ENCODE measurements at regions not wholly inside any gene's neighbourhood (a gene's known extent, or its start where the extent isn't known, plus 50 kb on each side); places are given as distances from the start of the nearest gene placed in this dataset.
"Not testable (repeated sequence)": the region's sequence is repeated elsewhere in the genome, so short reads cannot be mapped to it uniquely, and the experiment has no call there.

DNA sequence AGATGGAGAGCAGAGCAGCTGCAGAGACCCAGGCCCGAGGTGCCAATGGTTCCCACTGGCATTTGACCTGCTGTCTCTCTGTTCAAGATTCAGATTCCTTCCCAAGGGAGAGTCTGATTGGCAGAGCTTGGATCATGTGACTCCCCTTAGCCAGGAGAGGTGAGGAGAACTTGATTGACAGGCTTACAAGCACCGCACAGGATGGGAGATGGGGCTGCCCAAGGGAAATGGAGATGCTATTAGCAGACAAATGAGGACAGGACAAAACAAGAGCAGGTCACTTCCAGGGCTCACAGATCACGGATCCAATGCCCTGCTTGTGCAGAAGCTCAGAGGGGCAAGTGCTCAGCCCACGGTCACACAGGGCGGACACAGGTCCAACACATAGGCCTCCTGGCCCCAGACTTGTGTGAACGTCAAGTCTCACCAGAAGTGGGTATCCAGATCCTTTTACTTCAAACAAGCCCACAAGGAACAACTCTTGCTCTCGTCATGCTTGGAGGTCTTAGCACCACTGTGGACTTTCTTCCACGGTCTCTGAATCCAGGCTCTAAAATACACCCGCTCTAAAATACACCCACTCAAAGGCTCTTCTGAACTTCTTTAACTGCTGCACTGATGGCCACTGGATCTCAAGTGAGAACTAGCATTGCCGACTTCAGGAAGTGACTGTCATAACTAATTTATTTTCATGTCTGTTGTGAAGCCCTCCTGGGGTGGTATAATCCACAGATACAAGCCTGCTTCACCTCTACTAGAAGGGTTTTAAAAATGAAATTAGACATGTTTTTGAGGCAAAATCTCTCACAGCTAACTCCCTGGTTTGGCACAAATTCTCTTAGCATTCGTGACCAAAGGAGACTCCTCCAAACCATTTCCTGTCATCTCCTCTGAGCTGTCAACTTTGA lies 274.9 kb downstream of the RRAGC start:
- no peak overlapping the region for H2BK20ac ChIP-seq (ENCODE audit: low read depth, low read length, poor library complexity, severe bottlenecking)
- Mint-ChIP-seq H3K4me1 (peaks cover 16 to 18% of the 10 kb centered on the region in 2 experiments), H3K27ac (no peak overlapping the region), H3K27me3 (ENCODE audit: low read depth) (peaks cover 21% of the 10 kb centered on the region), H3K36me3 (ENCODE audit: insufficient read depth in 1 of 3, low read depth in 3 of 3) (no peaks in the 10 kb centered on the region; a peak in 2 of 7 replicates), H3K9me3 (peaks cover 11 to 14% of the 10 kb centered on the region in 2 experiments), H3K4me3 (no peak overlapping the region)
- H4K8ac ChIP-seq (replicated peaks; ENCODE audit: insufficient read length, low read depth, low read length) = no peak overlapping the region
- no peaks in the 10 kb centered on the region for H3K23me2 ChIP-seq (ENCODE audit: insufficient read length, low read depth, low read length, poor library complexity, severe bottlenecking)
- H3K27ac ChIP-seq (ENCODE audit: insufficient read length, low read depth, low read length) = no peak overlapping the region
- H3K27me3 ChIP-seq (ENCODE audit: insufficient read depth, low read length) = 0 out of 2 replicates have a peak, but pooled peaks cover 3% of the 10 kb centered on the region
- H2AFZ ChIP-seq (ENCODE audit: low read length) = no peak overlapping the region
- no peak overlapping the region for H3K4me2 ChIP-seq (ENCODE audit: insufficient read depth, insufficient read length, low read length)
- H3T11ph ChIP-seq (ENCODE audit: low read length) = no peak overlapping the region
- no peak overlapping the region for H3K56ac ChIP-seq (ENCODE audit: insufficient read length, low read depth, low read length)
- H3K4me1 ChIP-seq (ENCODE audit: insufficient read depth, low read length) = no peaks in the 10 kb centered on the region
- H2BK15ac ChIP-seq (ENCODE audit: low read depth, low read length) = no peak overlapping the region
- H2AK5ac ChIP-seq (ENCODE audit: insufficient read length, low read length) = no peak overlapping the region
- no peak overlapping the region for H3K4ac ChIP-seq (ENCODE audit: low read depth, low read length)
- no peak overlapping the region for H4K5ac ChIP-seq (ENCODE audit: insufficient read length, low read depth, low read length)
- WGBS (ENCODE audit: extremely low coverage, insufficient read length, low lambda C conversion rate) = no CpG with 5 or more reads among the region's 11 CpGs
- no peak overlapping the region for H3K23ac ChIP-seq (ENCODE audit: insufficient read length, low read depth, low read length)
- TF ChIP-seq, protein P1, sequence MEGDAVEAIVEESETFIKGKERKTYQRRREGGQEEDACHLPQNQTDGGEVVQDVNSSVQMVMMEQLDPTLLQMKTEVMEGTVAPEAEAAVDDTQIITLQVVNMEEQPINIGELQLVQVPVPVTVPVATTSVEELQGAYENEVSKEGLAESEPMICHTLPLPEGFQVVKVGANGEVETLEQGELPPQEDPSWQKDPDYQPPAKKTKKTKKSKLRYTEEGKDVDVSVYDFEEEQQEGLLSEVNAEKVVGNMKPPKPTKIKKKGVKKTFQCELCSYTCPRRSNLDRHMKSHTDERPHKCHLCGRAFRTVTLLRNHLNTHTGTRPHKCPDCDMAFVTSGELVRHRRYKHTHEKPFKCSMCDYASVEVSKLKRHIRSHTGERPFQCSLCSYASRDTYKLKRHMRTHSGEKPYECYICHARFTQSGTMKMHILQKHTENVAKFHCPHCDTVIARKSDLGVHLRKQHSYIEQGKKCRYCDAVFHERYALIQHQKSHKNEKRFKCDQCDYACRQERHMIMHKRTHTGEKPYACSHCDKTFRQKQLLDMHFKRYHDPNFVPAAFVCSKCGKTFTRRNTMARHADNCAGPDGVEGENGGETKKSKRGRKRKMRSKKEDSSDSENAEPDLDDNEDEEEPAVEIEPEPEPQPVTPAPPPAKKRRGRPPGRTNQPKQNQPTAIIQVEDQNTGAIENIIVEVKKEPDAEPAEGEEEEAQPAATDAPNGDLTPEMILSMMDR (conservative IDR thresholded peaks at IDR 0.05) = no peak
- no peak overlapping the region for H2BK12ac ChIP-seq (ENCODE audit: insufficient read length, low read depth, low read length)
- H3K9ac ChIP-seq (ENCODE audit: extremely low read depth, insufficient read length, low read length) = no peak overlapping the region
- H3K9me3 ChIP-seq (ENCODE audit: control insufficient read depth, low read depth, low read length) = no peaks in the 10 kb centered on the region
- no peaks in the 10 kb centered on the region for H3K79me1 ChIP-seq (ENCODE audit: insufficient read depth, low read depth, low read length, poor library complexity, severe bottlenecking)
- H2BK120ac ChIP-seq (ENCODE audit: low read depth, low read length, poor library complexity, severe bottlenecking) = no peak overlapping the region
- no peaks in the 10 kb centered on the region for H4K20me1 ChIP-seq (ENCODE audit: control insufficient read depth, insufficient read depth, insufficient read length)
- DNase-seq = no peak
- H3K14ac ChIP-seq (ENCODE audit: insufficient read depth, low read length) = no peak overlapping the region; the same call in 1 of the 2 replicates
- no peaks in the 10 kb centered on the region for H3K79me2 ChIP-seq (ENCODE audit: insufficient read depth, low read length)
- no peak overlapping the region for H4K91ac ChIP-seq (ENCODE audit: insufficient read length, low read depth, low read length)
- H2BK5ac ChIP-seq (ENCODE audit: insufficient read length, low read length) = no peak overlapping the region
- no peak overlapping the region for H3K18ac ChIP-seq (ENCODE audit: insufficient read length, low read depth, low read length)

DNA sequence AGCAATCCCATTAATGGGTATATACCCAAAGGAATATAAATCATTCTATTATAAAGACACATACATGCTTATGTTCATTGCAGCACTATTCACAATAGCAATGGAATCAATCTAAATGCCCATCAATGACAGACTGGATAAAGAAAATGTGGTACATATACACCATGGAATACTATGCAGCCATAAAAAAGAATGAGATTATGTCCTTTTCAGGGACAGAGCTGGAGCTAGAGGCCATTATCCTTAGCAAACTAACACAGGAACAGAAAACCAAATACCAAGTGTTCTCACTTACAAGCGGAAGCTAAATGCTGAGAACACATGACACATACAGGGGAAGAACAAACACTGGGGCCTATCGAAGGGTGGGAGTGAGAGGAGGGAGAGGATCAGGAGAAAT lies 276.3 kb downstream of the RRAGC start:
- not testable (repeated sequence) for H2BK20ac ChIP-seq (ENCODE audit: low read depth, low read length, poor library complexity, severe bottlenecking); H3K18ac ChIP-seq (ENCODE audit: insufficient read length, low read depth, low read length); H3K23me2 ChIP-seq (ENCODE audit: insufficient read length, low read depth, low read length, poor library complexity, severe bottlenecking); H2BK15ac ChIP-seq (ENCODE audit: low read depth, low read length); H3K79me2 ChIP-seq (ENCODE audit: insufficient read depth, low read length); H3K9ac ChIP-seq (ENCODE audit: extremely low read depth, insufficient read length, low read length); H3K23ac ChIP-seq (ENCODE audit: insufficient read length, low read depth, low read length); H3K4me3 Mint-ChIP-seq; H3K56ac ChIP-seq (ENCODE audit: insufficient read length, low read depth, low read length); H3K14ac ChIP-seq (ENCODE audit: insufficient read depth, low read length); H4K5ac ChIP-seq (ENCODE audit: insufficient read length, low read depth, low read length); H3K4me2 ChIP-seq (ENCODE audit: insufficient read depth, insufficient read length, low read length); H4K91ac ChIP-seq (ENCODE audit: insufficient read length, low read depth, low read length); H3K27ac ChIP-seq (ENCODE audit: insufficient read length, low read depth, low read length); H3K79me1 ChIP-seq (ENCODE audit: insufficient read depth, low read depth, low read length, poor library complexity, severe bottlenecking); H2AK5ac ChIP-seq (ENCODE audit: insufficient read length, low read length); H3K36me3 Mint-ChIP-seq (ENCODE audit: insufficient read depth in 1 of 3, low read depth in 3 of 3); H2AFZ ChIP-seq (ENCODE audit: low read length); H3K4ac ChIP-seq (ENCODE audit: low read depth, low read length); H2BK120ac ChIP-seq (ENCODE audit: low read depth, low read length, poor library complexity, severe bottlenecking); H4K8ac ChIP-seq (replicated peaks; ENCODE audit: insufficient read length, low read depth, low read length); H2BK5ac ChIP-seq (ENCODE audit: insufficient read length, low read length); H3K4me1 ChIP-seq (ENCODE audit: insufficient read depth, low read length); H4K20me1 ChIP-seq (ENCODE audit: control insufficient read depth, insufficient read depth, insufficient read length); H3K9me3 ChIP-seq (ENCODE audit: control insufficient read depth, low read depth, low read length); H3T11ph ChIP-seq (ENCODE audit: low read length); H2BK12ac ChIP-seq (ENCODE audit: insufficient read length, low read depth, low read length); H3K27ac Mint-ChIP-seq; DNase-seq
- peaks cover 35% of the 10 kb centered on the region for H3K27me3 Mint-ChIP-seq (ENCODE audit: low read depth)
- H3K27me3 ChIP-seq (ENCODE audit: insufficient read depth, low read length) = peaks cover 11% of the 10 kb centered on the region; the same call in 1 of the 2 replicates
- H3K4me1 Mint-ChIP-seq = peaks cover 18 to 20% of the 10 kb centered on the region in 2 experiments
- H3K9me3 Mint-ChIP-seq = peaks cover 11 to 14% of the 10 kb centered on the region in 2 experiments
- WGBS (ENCODE audit: extremely low coverage, insufficient read length, low lambda C conversion rate) = no CpG with 5 or more reads among the region's 2 CpGs

Measured in H9 (cell line).